ENCODE measurements at regions not wholly inside any gene's neighbourhood (a gene's known extent, or its start where the extent isn't known, plus 50 kb on each side); places are given as distances from the start of the nearest gene placed in this dataset.

DNA sequence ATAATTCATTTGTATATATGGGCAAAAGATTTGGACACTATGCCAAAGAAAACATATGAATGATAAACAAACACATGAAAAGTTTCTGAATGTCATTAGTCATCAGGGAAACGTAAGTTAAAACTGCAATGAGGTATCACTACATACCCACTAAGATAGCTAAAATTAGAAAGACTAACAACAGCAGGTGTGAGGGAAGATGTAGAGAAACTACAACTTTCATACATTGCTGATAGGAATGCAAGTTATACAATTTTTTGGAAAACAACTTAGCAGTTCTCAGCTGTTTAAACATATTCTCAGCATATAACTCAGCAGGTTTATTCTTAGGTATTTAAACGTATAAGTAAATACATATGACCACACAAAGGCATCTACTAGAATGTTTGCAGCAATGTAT lies 563.5 kb upstream of the KLHL29 start:
- no peak overlapping the region for H3K4me3 ChIP-seq (ENCODE audit: low read depth, low read length)
- DNase-seq (ENCODE audit: low read depth), result no peak
- TF ChIP-seq, protein P1, sequence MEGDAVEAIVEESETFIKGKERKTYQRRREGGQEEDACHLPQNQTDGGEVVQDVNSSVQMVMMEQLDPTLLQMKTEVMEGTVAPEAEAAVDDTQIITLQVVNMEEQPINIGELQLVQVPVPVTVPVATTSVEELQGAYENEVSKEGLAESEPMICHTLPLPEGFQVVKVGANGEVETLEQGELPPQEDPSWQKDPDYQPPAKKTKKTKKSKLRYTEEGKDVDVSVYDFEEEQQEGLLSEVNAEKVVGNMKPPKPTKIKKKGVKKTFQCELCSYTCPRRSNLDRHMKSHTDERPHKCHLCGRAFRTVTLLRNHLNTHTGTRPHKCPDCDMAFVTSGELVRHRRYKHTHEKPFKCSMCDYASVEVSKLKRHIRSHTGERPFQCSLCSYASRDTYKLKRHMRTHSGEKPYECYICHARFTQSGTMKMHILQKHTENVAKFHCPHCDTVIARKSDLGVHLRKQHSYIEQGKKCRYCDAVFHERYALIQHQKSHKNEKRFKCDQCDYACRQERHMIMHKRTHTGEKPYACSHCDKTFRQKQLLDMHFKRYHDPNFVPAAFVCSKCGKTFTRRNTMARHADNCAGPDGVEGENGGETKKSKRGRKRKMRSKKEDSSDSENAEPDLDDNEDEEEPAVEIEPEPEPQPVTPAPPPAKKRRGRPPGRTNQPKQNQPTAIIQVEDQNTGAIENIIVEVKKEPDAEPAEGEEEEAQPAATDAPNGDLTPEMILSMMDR (IDR thresholded peaks at IDR 0.05; ENCODE audit: insufficient read depth, low read length), result no peak

DNA sequence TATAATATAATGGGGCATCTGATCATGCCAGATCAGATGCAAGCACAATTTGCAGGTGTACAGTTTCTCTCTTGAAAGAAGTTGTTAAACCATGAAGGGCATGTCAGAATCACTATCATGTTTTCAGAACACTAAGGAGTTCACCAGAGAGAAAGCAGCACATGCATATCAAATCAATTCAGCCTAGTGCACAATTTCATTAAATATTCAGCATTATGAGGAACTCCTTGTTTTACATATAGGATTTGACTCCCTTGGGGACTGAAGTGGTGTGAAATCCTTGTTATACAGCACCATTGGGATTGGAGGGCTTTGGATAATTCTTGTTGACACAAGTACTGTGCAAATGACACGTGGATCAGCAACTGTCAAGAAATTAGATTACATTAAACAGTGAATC lies 562.1 kb upstream of the KLHL29 start:
- TF ChIP-seq, protein P1 (IDR thresholded peaks at IDR 0.05; ENCODE audit: insufficient read depth, low read length), result no peak
- H3K4me3 ChIP-seq (ENCODE audit: low read depth, low read length), result no peak overlapping the region
- no peak for DNase-seq (ENCODE audit: low read depth)

DNA sequence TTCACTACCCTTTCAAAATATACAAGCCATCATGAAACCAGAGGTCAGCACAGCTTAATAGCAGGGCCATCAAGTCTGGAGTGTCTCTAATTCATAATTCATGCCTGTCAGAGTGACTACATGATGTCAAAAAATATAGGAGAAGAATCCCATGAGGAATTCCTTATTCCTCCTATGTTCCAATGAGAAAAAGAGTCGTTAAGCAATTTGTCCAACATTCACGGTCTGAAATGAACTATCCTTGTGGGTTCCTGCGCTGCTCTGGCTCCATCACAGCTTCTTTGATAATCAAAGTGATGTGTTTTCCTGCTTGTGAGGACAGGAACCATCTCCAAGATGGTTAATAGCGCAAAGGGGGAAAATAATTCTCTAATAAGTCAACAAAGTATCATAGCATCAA lies 560.4 kb upstream of the KLHL29 start:
- TF ChIP-seq, protein P1 (IDR thresholded peaks at IDR 0.05; ENCODE audit: insufficient read depth, low read length), result no peak
- DNase-seq (ENCODE audit: low read depth), result no peak
- no peak overlapping the region for H3K4me3 ChIP-seq (ENCODE audit: low read depth, low read length)

DNA sequence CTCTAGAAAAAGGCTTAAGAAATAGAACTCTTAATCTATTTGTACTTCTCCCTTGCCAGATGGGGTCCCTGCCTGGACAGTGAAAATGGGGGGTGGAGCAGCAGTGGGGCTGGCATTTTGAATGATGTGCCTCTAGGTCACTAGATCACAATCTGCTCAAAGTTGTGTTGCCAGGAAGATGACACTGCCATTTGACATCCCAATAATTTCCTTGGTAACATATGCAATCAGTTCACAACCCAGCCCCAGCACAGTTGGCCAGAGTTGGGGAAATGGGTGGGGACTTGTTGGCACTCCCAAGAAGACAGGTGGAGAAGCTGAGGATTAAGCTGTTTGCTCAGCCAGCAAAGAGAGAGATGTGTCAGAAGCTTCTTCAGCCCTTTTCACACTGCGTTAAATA lies 558.3 kb upstream of the KLHL29 start:
- no peak for DNase-seq (ENCODE audit: low read depth)
- TF ChIP-seq, protein P1 (IDR thresholded peaks at IDR 0.05; ENCODE audit: insufficient read depth, low read length), result no peak
- no peak overlapping the region for H3K4me3 ChIP-seq (ENCODE audit: low read depth, low read length)

DNA sequence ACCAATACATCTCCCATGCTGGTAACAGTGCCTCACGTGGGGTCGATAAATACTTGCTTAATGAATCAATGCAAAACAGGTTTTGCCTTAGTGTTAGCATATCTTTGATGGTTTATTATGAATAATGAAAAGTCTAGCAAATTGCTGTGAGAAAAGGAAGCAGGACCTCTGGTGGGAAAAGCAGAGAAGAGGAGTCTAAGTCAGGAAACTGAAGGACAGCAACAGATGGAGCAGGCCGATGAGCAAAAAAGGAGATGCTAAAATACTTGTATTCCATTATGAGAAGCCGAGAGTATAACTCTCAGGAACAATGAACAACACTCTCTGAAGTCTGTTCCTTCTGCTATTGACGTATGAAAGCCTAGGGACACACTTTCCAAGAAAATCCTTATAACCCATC lies 555.2 kb upstream of the KLHL29 start:
- DNase-seq (ENCODE audit: low read depth), result no peak
- no peak overlapping the region for H3K4me3 ChIP-seq (ENCODE audit: low read depth, low read length)
- TF ChIP-seq, protein P1 (IDR thresholded peaks at IDR 0.05; ENCODE audit: insufficient read depth, low read length), result no peak

DNA sequence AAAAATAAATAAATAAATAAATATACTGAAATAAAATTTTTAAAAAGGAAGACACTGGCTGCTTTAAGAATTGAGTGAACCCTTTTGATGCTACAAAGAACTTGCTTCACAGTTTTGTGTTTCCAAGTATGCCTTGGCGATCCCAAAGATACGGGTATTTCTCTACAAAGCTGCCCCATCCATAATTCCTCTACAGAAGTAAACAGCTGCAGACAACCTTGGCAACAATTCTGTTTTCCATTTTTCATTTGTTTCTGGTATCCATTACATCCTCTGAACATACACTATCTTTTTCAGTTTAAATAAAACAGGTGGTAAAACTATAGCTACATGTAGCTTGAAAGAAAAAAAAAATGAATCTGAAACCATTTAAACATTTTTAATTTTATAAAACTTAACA lies 552.8 kb upstream of the KLHL29 start:
- no peak for DNase-seq (ENCODE audit: low read depth)
- H3K4me3 ChIP-seq (ENCODE audit: low read depth, low read length), result no peak overlapping the region
- TF ChIP-seq, protein P1 (IDR thresholded peaks at IDR 0.05; ENCODE audit: insufficient read depth, low read length), result no peak

DNA sequence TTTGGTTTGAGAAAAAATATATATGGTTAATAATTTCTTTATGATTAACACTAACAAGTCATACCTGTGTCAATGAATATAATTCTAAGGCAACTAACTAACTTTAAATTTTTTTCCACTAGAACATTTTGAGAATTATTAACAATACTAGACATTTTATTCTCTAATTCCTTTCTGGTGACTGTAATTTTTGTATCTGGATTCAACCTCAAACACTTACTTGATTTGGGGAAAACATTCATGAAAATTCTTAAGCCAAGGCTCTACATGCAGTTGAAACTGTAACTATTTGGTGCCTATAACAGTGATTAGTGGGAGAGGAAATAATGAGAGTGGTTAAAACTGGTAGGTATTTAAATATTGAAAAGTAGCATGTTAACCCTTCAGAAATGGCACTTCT lies 546.5 kb upstream of the KLHL29 start:
- DNase-seq (ENCODE audit: low read depth), result no peak
- TF ChIP-seq, protein P1 (IDR thresholded peaks at IDR 0.05; ENCODE audit: insufficient read depth, low read length), result no peak
- no peak overlapping the region for H3K4me3 ChIP-seq (ENCODE audit: low read depth, low read length)

Data from fibroblast of the aortic adventitia (primary cell).